ENCODE measurements at regions not wholly inside any gene's neighbourhood (a gene's known extent, or its start where the extent isn't known, plus 50 kb on each side); places are given as distances from the start of the nearest gene placed in this dataset.

DNA sequence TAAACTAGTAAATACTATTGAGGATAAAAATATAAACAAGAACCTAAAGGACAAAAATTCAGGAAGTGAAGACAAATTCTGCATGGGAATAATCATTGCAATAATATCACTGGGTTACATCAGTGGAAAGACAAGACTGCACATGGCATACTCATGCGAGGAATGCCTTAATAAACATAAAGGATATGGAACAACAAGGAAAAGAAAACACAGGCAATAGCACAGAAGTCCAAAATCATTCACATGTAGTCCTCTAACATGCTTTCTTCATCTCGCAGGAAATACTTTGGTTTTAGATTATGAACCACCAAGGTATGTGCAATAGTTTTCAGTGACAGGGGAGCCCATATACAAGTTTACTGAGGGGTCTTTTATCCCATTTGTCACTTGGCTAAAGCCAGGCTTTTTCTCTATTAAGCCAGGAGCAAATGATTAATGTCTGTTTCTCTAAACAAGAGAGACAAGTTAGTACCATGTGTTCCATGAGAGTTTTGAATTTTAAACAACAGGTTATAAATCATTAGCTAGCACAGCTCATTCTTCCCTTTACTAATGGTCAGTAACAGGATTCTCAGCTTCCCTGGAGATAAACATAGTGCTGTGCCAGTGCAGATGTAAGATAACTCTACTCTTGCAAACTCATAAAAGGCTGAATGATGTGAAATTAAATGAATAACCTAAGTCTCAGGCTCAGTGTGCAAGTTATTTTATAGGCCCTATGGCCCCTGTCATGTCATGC is 353.6 kb upstream of the FSIP2 start:
- Histone ChIP-seq H3K27me3 (ENCODE audit: control insufficient read depth, insufficient read depth, low read length) (no peaks in the 10 kb centered on the region), H3K4ac (ENCODE audit: low read depth, low read length) (no peak overlapping the region), H2BK120ac (ENCODE audit: low read depth, low read length) (no peak overlapping the region), H4K20me1 (ENCODE audit: insufficient read depth, low read length) (no peaks in the 10 kb centered on the region), H3K4me2 (ENCODE audit: low read depth, low read length) (no peak overlapping the region), H2BK5ac (ENCODE audit: low read depth, low read length, poor library complexity, severe bottlenecking) (no peak overlapping the region), H3K14ac (replicated peaks; ENCODE audit: low read depth, low read length) (no peak overlapping the region), H3K56ac (ENCODE audit: extremely low read depth, insufficient read depth, low read length) (no peak overlapping the region), H3K79me1 (ENCODE audit: low read depth in 1 of 2, low read length in 2 of 2) (no peaks in the 10 kb centered on the region), H2AK5ac (ENCODE audit: low read depth, low read length) (no peak overlapping the region), H3K18ac (ENCODE audit: low read depth, low read length) (no peak overlapping the region), H3K9me1 (ENCODE audit: insufficient read depth, low read length) (no peaks in the 10 kb centered on the region), H4K8ac (ENCODE audit: low read depth in 2 of 2, low read length in 2 of 2) (no peak overlapping the region), H3K23ac (ENCODE audit: low read depth, low read length) (no peak overlapping the region), H3K9me3 (ENCODE audit: control insufficient read depth, insufficient read depth, low read length) (peaks cover 4% of the 10 kb centered on the region; the same call in 1 of the 2 replicates), H3K27ac (ENCODE audit: insufficient read depth, low read length) (no peak overlapping the region), H3K9ac (ENCODE audit: low read depth, low read length) (no peak overlapping the region), H3K4me1 (ENCODE audit: control insufficient read depth, insufficient read depth, low read length) (no peaks in the 10 kb centered on the region), H2BK20ac (ENCODE audit: low read depth, low read length) (no peak overlapping the region), H3K36me3 (ENCODE audit: control insufficient read depth, insufficient read depth, low read length) (no peaks in the 10 kb centered on the region), H3K4me3 (ENCODE audit: insufficient read depth, low read depth, low read length) (no peak overlapping the region), H2BK15ac (ENCODE audit: low read depth, low read length) (no peak overlapping the region), H4K91ac (ENCODE audit: insufficient read depth, low read depth, low read length) (no peak overlapping the region), H2AFZ (replicated peaks; ENCODE audit: low read length, poor library complexity) (no peak overlapping the region), H4K5ac (ENCODE audit: low read depth, low read length) (no peak overlapping the region), H2AK9ac (replicated peaks; ENCODE audit: low read depth, low read length, poor library complexity) (no peak overlapping the region)
- in situ Hi-C loops (cut with MboI; ENCODE audit: low sequenced_read_pairs) = no loop called here
- intact Hi-C loops (cut with micrococcal nuclease) = no loop called here
- ChIA-PET POLR2A (ENCODE audit: unreplicated experiment) (no interaction called here), CTCF (no interaction called here)
- no peak for ATAC-seq (ENCODE audit: low read depth)
- TF ChIP-seq POLR2A (IDR thresholded peaks at IDR 0.05; ENCODE audit: low read depth, low read length) = no peak
- no peak for TF ChIP-seq SMC3 (IDR thresholded peaks at IDR 0.05; ENCODE audit: low read depth, low read length)
- DNase-seq = no peak
- BruUV-seq (replicated peaks) = no TSS peak
- dilution Hi-C loops (cut with HindIII; ENCODE audit: low sequenced_read_pairs, unreplicated experiment) = no loop called here
- WGBS, 2 experiments (ENCODE audit: extremely low coverage in 2 of 2, insufficient read length in 1 of 2) = 20% methylated on average over 1 of the region's 2 CpGs; no CpG with 5 or more reads in 1 of the 2 experiments

Measured in IMR-90 (cell line).